Chondrocyte (in vitro differentiated cells): ENCODE measurements at regions not wholly inside any gene's neighbourhood (a gene's known extent, or its start where the extent isn't known, plus 50 kb on each side); places are given as distances from the start of the nearest gene placed in this dataset.

Source experiments
- DNase-seq: peaks from one replicate; pipeline ENCODE4 v3.0.0; 2021; ENCODE audit warnings: mixed read lengths, low spot score
- H3K27ac Mint-ChIP-seq: one replicate; pipeline ENCODE4 v1.8.0; 2021; ENCODE audit warnings: mild to moderate bottlenecking, moderate library complexity, mixed read lengths; ENCODE audit not compliant: unreplicated experiment
- H3K27me3 Mint-ChIP-seq: 2 replicates; pipeline ENCODE4 v1.8.0; 2021; ENCODE audit warnings: low read depth, mixed read lengths
- H3K36me3 Mint-ChIP-seq: 2 replicates; pipeline ENCODE4 v1.8.0; 2021; ENCODE audit warnings: low read depth, mixed read lengths
- H3K4me1 Mint-ChIP-seq: 2 replicates; pipeline ENCODE4 v1.8.0; 2021; ENCODE audit warnings: low read depth, mild to moderate bottlenecking, mixed read lengths
- H3K4me3 Mint-ChIP-seq: one replicate; pipeline ENCODE4 v1.8.0; 2021; ENCODE audit warnings: mild to moderate bottlenecking, moderate library complexity, mixed read lengths; ENCODE audit not compliant: unreplicated experiment
- H3K9me3 Mint-ChIP-seq: 2 replicates; pipeline ENCODE4 v1.8.0; 2021; ENCODE audit warnings: low read depth, mixed read lengths
- CTCF ChIP-seq: fragments of 200-600 bp; sonication (generic); IDR thresholded peaks from 2 replicates; pipeline ENCODE4 v1.5.0; 2021; ENCODE audit warnings: antibody characterized with exemption, mild to moderate bottlenecking, moderate library complexity

DNA sequence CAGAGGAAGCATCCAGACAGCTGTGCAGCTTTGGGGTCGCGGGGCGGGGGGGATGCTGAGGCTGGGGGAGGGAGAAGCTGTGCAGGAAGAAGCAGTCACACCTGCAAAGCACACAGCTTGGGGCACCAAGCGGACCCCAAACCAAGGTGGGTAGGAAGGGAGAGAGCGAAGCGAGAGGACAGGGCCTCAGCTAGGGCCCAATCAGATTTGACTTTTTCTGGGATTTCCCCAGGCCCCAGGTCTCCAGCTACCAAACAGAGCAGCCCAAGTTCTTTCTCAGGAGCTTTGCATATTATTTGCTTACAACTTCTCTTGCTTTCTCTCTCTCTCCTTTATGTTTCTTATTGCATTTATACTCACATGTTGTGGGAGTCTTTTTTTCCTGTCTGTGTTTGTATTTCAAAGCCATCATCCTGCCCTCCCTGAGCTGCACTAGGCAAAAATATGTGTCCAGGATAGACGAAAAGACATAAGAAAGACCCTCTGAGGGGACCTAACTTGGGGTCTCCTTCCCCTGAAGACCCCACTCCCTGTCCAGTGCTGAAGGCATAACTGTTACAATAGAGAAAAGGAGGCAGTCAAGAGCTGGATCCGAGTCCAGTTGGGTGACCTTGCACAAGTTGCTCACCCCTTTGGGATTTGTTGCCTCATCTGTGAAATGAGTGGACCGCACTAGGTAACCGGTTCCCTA, 50.6 kb upstream of the SMNDC1 start:
- Mint-ChIP-seq H3K4me1 (peaks cover 42% of the 10 kb centered on the region), H3K27ac (no peak overlapping the region), H3K9me3 (no peaks in the 10 kb centered on the region), H3K4me3 (no peak overlapping the region), H3K36me3 (no peaks in the 10 kb centered on the region), H3K27me3 (no peaks in the 10 kb centered on the region)
- DNase-seq = no peak
- no peak for TF ChIP-seq CTCF

DNA sequence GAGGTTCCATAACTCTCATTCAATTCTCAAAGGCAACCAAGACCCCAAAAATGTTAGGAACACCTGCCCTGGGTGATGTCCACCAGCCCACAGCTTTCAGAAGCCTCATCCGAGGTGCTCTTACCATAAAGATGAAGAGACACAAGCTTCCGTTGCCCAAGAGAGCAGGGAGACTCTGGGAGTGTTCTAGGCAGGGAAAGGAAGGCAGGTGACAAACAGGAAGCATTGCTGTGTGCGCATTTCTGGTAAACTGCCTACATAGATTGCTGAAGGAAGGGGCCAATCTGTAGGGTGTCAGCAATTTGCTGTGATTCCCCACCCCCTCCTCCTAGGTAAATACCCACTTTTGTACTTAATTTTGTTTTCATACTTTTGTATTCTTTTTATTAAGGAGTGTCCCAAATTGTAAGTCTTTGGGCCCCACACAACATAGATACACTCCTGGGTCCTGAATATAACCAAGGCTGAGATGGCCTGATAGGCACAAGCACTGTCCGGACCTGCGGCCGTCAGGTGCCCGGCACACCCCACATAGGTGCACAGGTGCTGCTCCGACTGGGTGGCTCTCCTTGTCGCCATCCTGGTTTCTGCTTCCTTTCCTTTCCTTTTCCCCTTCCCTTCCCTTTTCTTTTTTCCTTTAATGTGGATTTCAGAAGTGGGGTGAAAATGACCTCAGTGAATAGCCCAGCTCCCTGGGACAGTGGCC, 51.4 kb upstream of the SMNDC1 start:
- Mint-ChIP-seq H3K27ac (peak overlapping the region; percentile 27), H3K36me3 (no peaks in the 10 kb centered on the region), H3K4me3 (no peak overlapping the region), H3K4me1 (peaks cover 42% of the 10 kb centered on the region), H3K27me3 (no peaks in the 10 kb centered on the region), H3K9me3 (no peaks in the 10 kb centered on the region)
- no peak for TF ChIP-seq CTCF
- no peak for DNase-seq

- no peaks in the 10 kb centered on the region for H3K27me3 Mint-ChIP-seq
- H3K27ac Mint-ChIP-seq = peak overlapping the region; percentile 27
- no peaks in the 10 kb centered on the region for H3K36me3 Mint-ChIP-seq
- peaks cover 43% of the 10 kb centered on the region for H3K4me1 Mint-ChIP-seq
- TF ChIP-seq CTCF = no peak
- H3K4me3 Mint-ChIP-seq = no peak overlapping the region
- no peaks in the 10 kb centered on the region for H3K9me3 Mint-ChIP-seq
- no peak for DNase-seq
Observed at GRCh38 chr10:110356628-110357245, 52.0 kb upstream of the SMNDC1 start.

GRCh38 chr10:110357252-110357780, 52.6 kb upstream of the SMNDC1 start:
- H3K27ac Mint-ChIP-seq = peak overlapping the region; percentile 15

More at GRCh38 chr10:110357252-110357780, 52.6 kb upstream of the SMNDC1 start:
- Mint-ChIP-seq H3K27me3 (no peaks in the 10 kb centered on the region), H3K4me1 (peaks cover 49% of the 10 kb centered on the region), H3K36me3 (no peaks in the 10 kb centered on the region), H3K9me3 (no peaks in the 10 kb centered on the region), H3K4me3 (no peak overlapping the region)
- DNase-seq = no peak
- no peak for TF ChIP-seq CTCF
